RCC 7860 (cell line): ENCODE measurements at regions not wholly inside any gene's neighbourhood (a gene's known extent, or its start where the extent isn't known, plus 50 kb on each side); places are given as distances from the start of the nearest gene placed in this dataset.

Experiments
- DNase-seq: peaks from one replicate; pipeline ENCODE4 v3.0.0-alpha.2; 2015; ENCODE audit warnings: low spot score
- FAIRE-seq: peaks from 2 replicates; lab custom pipeline; 2012; peaks lifted over from hg19 to GRCh38; lab: Jason Lieb, UNC

DNA sequence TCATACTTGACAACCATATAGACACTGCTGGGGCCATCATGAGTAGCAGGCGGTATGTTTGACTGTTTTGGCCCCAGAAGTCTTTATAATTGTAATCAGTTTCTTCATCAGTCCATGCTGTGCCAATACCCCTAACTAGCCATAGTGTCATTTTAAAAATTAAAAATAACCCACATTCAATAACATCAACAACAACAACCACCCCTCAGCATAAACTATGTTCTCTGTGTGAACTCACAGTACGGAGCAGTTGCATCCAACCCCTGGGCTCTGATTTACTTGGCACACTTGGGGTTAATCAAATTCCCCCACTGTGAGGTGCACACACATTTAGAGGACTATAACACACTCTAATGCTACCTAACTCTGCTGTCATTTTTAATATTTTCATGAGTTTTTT is 553.7 kb downstream of the USP25 start:
- FAIRE-seq (no peak), DNase-seq (no peak)

DNA sequence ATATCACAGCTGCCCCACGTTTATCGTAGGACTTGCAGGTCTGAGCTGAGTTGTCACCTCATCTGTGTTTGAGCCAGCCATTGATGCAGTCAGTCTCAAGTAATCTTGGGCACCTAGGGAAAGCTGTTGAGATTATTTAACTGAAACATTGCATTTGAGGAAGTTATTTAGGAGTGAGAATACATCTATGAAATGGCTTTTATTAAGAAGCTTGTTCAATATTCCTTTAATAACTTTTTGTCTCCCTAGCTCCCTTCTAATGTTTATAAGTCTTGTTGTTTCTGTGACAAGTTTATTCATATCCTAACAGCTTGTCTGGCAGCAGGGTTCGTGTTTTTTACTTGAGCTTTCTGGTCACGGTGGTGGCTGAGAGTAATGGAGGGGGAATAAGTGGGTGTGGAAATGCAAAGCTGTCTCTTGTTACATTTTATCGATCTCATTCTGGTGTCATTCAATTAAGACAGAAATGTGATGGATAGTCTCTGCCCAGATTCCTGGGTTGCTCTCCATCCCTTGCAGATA is 555.9 kb downstream of the USP25 start:
- FAIRE-seq (no peak), DNase-seq (no peak)

DNA sequence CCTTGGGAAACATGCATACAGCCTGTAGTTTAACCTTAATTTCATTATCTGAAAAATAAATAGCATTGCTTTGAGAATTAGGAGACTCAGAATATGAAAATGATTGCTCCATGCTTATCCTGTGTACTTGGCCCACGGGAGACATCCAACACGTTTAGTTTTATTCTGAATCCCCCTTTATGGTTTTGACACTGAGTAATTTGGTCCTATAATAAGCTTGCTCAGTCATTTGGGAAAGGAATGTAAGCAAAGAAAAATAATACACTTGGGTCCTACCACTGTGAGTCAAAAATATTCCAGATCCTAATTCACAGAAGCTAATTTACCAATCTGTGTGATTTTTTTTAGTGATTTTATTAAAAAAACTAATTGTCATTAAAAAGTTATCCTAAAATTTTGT is 557.3 kb downstream of the USP25 start:
- DNase-seq (no peak), FAIRE-seq (no peak)

DNA sequence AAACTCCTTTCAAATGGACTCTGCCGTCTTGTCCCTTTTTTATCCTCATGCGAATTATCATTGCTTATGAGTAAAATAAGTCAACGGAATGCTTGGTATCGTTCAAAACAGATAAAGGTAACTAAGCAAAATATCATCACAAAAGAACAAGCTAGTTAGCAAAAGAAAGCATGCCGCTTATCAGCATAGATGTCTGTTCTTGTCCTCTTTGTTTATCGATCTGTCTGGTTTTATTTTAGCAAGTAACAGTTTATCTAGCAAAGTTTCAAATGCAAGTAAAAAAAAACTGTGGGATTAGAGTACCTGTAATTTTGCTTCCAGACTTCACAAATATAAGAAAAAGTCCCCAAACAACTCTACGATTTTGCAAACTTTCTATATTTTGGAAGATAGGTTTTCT is 561.5 kb downstream of the USP25 start:
- DNase-seq (no peak), FAIRE-seq (no peak)

DNA sequence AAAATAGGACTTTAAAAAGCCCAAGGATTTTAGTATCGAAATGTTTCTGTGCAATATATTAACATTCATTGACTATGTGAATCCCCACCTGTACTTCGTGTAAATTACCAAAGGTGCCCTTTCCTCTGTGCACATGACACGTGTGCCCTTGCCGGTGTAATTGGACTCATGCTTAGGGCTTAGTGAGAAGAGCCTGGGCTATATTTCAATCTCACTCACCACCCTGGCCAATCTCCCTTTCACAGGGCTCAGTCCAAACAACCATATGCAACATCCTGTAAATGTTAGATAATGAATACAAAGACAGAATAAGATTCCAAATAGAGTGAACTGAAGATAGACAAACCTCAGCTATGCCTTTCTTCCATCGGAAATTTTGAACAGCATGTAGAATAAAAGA is 564.3 kb downstream of the USP25 start:
- DNase-seq = no peak
- no peak for FAIRE-seq

DNA sequence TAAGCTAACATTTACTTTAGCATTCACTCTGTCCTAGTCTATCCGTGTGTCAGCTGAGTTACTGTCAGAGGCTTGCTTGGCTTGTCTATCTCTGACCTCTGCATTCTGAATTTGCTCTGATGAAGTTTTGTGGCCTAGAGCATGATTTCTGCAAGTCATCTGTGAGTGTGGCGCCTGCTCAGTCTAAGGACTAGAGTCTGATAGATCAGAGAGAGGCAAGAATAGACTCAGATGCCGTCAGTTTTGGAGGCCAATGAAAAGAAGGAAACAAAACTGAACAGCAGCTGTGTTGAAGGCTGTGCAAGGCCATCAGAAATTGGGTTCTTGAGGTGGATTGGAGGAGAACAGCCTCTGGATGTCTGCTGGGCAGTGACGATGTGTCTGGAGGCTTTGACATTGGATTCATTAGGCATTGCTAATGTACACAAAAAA is 573.1 kb downstream of the USP25 start:
- FAIRE-seq = no peak

DNA sequence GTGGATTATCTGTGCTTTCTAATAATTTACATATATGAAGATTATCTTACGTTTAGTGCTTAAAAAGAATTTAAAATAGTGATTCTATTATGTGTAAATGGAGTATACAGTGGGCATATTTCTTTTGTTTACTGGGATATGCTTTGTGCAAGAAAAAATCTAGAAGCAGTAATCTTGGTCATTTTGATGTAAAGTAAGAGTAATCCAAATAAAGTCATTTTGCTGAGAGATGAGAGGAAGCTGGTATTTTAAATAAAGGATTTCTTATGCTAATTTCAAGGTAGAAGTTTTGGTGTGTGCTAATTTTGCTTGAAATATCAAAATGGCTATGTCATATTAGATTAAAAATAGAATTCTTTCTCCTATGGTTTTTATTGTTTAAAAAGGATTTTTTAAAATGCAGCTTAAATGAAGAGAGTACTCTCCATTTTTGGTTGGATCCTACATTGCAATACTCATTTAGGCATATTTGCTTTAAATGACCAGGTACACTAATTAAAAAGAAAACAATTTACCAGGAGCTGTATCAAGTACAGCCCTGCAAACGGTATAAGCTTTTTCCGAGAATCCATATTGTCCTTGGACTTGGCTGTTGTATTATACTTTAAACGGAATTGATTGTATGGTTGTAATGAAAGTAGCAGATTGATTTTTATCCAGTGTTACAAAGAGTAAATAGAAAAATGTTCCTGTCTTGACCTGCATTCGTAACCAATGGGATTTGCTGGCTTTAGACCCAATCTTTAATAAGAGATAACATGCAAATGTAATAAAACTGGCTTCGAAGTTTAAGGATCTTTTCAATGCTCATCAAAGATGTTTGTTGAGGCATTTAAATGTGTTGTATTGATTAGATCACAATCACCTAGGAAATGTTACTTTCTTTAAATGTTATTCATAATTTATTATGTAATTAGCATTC is 574.7 kb downstream of the USP25 start:
- DNase-seq = no peak
- no peak for FAIRE-seq

More for the DNA sequence above, 573.1 kb downstream of the USP25 start:
- DNase-seq = no peak

DNA sequence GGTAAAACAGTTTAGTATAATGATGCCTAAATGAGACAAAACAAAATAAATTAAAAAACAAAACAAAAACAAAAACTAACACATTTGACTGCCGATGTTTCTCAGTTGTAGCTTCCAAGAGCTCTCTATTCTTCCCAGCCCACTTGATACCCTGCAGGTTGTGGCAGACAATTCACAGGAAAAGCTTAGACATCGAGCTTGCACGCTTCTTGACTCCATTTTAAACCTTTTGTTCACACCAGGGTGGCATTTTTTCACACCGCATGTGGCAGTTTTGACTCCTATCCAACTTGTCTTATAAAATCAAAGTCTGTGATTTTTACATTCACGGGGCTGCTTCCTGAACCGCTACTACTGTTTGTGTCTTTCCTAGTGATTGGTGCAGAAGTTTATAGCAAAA is 575.9 kb downstream of the USP25 start:
- FAIRE-seq (no peak), DNase-seq (no peak)

DNA sequence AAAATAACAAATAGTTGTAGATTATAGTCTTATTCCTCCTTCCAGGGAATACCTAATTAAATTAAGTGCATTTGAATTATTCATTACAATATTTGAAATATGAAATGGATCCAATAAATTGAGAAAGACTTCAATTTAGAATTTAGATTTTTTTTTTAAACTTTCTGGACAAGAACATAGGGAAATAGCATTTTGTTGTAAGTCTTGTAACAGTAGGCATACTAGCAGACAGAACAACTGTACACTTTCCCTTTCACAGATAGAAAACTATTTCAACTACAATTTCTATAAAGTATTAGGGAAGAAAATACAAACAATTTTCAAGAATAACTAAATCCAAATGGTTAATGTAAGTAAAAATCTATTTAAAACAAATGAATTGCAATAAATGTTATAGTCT is 577.5 kb downstream of the USP25 start:
- FAIRE-seq (no peak), DNase-seq (no peak)

DNA sequence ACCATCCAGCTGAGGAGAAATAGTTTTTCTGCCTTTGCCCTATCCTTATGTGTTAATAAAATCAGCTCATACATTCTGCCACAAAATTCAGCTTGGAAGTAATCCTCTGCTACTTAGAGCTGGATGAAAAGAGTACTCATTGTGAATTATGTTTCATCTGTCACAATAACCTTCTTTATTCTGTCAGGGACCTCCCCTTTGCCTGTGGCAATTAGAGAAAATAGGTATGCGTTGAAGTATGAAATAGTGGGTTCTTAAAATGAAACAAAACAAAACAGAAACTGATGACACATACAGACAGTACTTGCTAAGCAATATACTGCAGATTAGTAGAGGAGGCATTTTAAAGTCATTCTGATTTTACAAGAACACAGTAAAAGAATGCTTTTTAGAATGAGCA is 578.5 kb downstream of the USP25 start:
- DNase-seq (no peak), FAIRE-seq (no peak)

DNA sequence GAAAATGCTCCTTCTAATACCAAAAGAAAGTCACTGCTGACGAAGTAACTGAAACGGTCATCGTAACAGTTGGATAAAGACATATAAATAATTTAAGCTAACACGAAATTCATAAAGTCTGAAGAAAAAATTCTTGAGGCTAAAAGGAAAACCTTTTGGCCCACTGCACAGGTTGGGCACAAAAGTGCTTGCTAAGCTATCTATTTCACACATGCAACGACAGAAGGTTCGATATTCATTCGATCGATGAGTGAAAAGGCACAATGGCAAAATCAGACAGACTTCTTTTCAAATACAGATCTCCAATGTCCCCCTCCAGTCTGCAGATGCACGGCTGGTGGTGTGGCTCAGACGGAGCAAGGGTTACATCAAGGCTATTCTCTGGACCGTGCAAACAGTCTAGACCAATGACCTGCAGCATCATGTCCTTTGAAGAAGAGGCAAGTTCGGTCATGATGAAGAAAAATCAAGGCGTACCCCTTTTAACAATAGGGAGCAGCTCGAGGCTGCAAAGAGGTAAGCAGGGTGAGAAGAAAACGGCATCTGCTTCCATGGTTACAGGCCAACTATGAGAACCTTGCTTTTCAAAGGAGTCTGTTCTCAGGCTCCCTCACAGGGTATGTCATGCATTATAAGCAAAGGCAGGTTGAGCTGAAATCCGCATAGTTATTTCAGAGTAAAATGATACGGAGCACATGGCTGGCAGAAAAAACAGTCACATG is 579.6 kb downstream of the USP25 start:
- no peak for FAIRE-seq
- no peak for DNase-seq

DNA sequence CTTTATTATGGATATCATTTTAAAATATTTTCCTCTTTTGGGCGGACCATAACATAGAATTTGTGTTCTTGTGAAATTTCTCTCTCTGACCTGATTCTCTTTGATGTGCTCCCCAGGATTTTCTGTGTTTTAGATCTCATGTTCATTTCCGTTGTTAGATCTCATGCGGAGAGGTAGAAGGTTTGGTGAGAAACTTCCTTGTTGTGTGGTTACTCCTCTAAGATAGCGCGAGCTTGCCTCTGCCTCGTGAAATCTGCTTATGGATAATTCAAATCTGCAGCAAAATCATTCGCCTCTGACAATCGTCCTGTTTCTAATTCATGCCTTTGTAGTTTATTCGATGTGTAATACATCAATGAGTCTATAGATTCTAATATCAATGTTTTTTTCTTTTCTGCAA is 580.4 kb downstream of the USP25 start:
- DNase-seq = no peak
- FAIRE-seq = no peak

DNA sequence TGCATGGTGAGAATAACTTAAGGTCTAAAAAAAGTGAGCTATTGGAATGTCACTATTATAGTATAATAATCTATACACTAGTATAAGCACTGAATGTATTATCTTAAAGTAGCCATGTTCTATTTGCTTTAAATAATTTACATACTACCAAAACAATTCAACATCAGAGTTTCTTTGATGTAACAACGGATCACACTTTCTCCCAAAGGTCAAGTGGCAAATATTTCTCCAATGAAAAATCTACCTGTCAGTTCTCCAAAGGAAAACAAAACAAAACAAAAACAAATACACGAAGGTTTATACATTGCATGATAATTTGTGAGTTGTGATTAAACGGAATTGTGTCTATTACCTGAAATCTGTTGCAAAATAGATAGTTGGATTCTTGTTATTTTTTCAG is 581.4 kb downstream of the USP25 start:
- DNase-seq (no peak), FAIRE-seq (no peak)

DNA sequence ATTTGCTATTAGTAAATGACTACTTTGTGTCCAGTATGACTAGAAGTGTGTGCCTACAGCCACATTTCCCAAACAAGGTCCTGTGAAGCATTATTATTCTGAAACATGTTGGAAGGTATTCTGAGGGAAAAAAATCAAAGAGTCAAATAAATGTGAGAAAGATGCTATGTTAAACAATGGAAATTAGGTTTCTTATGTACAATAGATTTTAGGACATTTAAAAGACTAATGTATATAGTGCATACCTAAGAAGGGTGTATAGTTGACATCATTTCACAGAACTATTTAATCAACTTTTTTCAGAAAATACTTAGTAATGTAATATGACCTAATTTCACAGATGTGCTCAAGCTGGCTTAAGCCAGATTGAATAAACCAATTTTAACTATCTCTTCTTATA is 582.5 kb downstream of the USP25 start:
- no peak for DNase-seq
- no peak for FAIRE-seq

DNA sequence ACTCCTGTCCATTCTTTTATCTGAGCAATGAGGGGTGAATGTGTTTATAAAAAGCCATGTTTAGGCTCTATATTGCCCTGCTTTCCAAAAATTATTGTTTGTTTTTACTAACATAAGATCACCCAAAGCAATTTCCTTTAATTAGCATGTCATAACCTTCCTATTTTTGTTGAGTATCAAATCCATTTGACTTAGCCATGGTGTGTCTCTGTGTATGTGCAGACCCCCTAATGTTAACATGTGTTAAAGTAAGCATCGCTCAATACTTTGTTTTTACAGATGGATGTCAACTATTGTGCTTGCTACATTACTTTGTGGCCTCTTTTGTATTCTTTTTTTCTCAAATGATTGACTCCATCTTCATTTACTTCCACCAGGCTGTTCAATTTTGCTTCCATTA is 585.4 kb downstream of the USP25 start:
- no peak for FAIRE-seq
- DNase-seq = no peak

DNA sequence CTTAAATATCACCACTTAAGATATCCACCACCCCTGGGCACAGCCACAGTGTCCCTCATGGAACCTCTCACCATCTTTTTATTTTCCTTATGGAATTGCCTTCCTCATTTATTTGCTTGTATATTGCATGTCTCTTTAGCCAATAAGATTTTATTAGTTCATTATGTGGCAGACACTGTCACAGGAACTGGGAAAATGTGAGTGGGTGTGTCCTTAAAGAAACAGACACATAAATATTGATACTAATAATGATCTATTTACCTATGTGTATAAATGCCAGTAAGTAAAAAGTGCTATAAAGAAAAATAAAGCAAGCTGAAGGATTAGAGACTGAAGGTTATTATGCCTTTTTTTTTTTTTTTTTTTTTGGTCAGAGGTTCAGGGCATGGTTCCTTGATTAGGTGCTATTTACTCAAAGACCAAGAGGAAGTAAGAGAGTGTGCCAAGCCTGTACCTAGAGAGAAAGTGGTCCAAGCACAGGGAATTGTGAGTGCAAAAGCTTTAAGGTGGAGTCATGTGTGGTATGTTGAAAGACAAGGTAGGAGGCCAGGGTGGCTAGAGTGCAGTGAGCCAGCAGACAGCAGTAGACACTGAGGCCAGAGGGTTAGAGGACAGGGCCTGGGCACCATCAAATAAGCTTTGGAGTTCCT is 589.0 kb downstream of the USP25 start:
- no peak for FAIRE-seq

DNA sequence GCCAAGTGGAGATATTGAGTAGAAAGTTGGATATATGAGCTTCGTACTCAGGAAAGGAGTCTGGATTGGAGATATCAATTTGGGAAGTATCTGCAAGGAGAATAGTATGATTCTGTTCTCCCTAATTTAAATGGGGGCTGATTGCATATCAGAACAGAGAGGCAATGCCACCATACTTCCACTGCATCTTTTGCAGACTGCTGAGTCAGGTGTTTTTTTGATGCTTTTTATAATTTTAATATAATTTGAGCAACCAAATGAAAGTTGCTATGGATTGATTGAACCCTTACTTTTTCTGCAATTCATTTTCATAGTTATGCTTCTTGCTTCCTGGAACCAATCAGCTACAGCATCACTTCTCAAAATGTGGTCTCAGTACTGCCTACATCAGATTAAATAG is 590.3 kb downstream of the USP25 start:
- DNase-seq (no peak), FAIRE-seq (no peak)

More for the DNA sequence above, 589.0 kb downstream of the USP25 start:
- no peak for DNase-seq

DNA sequence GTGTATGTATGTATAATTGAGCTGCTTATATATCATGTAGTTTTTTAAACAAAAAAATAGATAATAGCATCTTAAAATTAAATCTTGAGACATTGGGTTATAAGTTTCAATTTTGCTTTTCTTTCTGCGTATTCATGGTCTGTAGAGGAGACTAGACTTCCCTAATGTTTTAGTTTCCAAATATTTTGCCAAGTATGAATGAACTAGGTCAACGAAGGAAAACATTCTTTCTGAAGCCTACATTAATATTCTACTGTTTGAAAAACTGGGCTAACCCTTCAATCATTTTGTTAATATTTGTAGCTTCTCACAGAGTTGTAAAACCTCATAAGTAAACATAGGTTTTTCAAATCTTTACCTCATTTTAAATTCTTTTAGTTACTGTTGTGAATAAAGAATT is 592.7 kb downstream of the USP25 start:
- DNase-seq = no peak
- no peak for FAIRE-seq

DNA sequence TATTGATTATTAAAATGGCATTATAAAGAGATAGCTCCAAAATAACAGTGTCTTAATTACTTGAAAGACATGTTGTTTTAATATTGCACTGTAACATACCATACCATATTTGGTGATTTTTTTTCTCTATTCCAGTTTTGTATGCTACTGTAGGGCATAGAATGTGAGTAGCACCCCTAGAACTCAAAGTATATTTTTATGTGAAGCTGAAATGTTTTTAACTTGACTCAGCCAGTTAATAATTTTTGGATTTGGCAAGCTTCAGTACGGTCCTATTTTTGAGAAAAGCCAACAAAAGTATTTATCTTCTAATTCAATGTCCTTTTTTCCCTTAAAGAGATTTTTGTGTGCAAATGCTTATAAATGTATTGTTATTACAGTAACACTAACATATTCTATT is 593.8 kb downstream of the USP25 start:
- DNase-seq (no peak), FAIRE-seq (no peak)

DNA sequence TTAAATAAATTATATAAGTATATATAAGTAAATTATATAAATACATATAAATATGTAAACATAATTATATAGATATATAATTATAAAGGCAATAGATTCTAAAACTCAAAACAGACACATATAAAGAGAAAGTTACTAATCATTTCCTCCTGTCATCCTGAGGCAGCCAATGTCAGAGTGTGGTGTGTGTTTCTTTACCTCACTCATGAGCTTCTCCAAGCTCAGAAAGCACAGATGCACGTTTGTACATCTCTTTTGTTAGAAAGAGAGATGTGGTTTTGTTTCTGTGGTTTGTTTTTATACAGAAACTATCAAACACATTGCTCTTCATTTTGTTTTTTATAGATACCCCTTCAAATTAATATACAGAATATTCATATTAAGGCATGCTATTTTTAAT is 594.8 kb downstream of the USP25 start:
- DNase-seq = no peak
- FAIRE-seq = no peak

DNA sequence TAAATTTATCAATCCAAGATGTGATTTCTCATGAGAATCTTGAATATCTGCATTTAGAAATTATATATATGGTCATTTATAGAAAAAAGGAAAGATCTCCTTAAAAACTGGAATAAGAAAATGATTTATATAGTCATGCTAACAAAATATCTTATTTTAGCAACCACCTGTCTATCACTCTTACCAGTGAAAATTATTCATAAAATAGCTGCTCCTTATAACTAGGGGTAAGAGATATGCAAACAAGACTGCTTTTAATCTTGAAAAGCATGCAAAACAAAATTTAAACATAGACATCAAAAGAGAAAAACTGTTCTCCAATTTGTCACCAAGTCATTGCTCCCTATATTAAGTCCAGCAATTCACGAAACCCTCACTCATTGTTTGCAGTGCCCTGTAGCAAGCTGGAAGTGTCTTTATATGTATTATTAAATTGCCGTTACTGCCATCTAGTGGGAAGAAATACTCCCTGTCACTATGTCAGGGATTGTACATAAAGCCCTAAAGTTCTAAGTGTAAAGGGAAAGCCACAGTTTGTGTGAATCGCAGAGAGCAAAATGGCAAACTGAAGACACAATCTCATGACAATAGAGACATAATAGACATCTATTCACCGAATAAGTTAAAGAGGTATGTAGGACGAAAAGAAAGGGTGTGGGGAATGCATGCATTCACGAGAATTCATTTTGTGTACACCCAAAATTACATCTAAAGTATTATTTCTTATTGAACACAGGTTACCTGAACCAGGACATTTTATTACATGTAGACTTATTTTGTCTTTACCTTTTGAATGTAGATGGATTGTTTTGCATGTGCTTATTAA is 600.5 kb downstream of the USP25 start:
- FAIRE-seq (peak; percentile 72), DNase-seq (peak; percentile 59)
